DOHH2 (cell line): ENCODE measurements at regions not wholly inside any gene's neighbourhood (a gene's known extent, or its start where the extent isn't known, plus 50 kb on each side); places are given as distances from the start of the nearest gene placed in this dataset.

Source experiments
- CTCF ChIP-seq: fragments of 200-600 bp; sonication (generic); IDR thresholded peaks from one replicate; pipeline ENCODE4 v1.5.1; 2014; ENCODE audit warnings: antibody characterized with exemption, mild to moderate bottlenecking, low read depth, low read length; ENCODE audit not compliant: poor library complexity, severe bottlenecking
- EZH2phosphoT487 ChIP-seq: fragments of 200-600 bp; sonication (generic); IDR thresholded peaks from 2 replicates; pipeline ENCODE4 v1.6.1; 2017; ENCODE audit warnings: borderline replicate concordance, mild to moderate bottlenecking, antibody characterized with exemption, low read length, moderate library complexity, mixed read lengths

- TF ChIP-seq CTCF (no peak), EZH2phosphoT487 (no peak)
Observed at GRCh38 chr15:25493823-25494526, 55.2 kb upstream of the UBE3A start.
